ENCODE measurements at regions not wholly inside any gene's neighbourhood (a gene's known extent, or its start where the extent isn't known, plus 50 kb on each side); places are given as distances from the start of the nearest gene placed in this dataset.

GRCh38 chr13:53921473-53921872, 892.9 kb downstream of the OLFM4 start:
- Histone ChIP-seq H2AFZ (ENCODE audit: low read length) (no peak overlapping the region), H3K23me2 (ENCODE audit: insufficient read length, low read depth, low read length, poor library complexity, severe bottlenecking) (no peaks in the 10 kb centered on the region), H3K9ac (ENCODE audit: extremely low read depth, insufficient read length, low read length) (no peak overlapping the region), H4K5ac (ENCODE audit: insufficient read length, low read depth, low read length) (no peak overlapping the region), H3K79me1 (ENCODE audit: insufficient read depth, low read depth, low read length, poor library complexity, severe bottlenecking) (no peaks in the 10 kb centered on the region), H2BK15ac (ENCODE audit: low read depth, low read length) (no peak overlapping the region), H3K27ac (ENCODE audit: insufficient read length, low read depth, low read length) (no peak overlapping the region), H3K4ac (ENCODE audit: low read depth, low read length) (no peak overlapping the region), H3K27me3 (ENCODE audit: insufficient read depth, low read length) (no peaks in the 10 kb centered on the region), H4K20me1 (ENCODE audit: control insufficient read depth, insufficient read depth, insufficient read length) (no peaks in the 10 kb centered on the region), H4K8ac (replicated peaks; ENCODE audit: insufficient read length, low read depth, low read length) (no peak overlapping the region), H3K23ac (ENCODE audit: insufficient read length, low read depth, low read length) (no peak overlapping the region), H3K14ac (ENCODE audit: insufficient read depth, low read length) (no peak overlapping the region), H3T11ph (ENCODE audit: low read length) (no peak overlapping the region), H2BK120ac (ENCODE audit: low read depth, low read length, poor library complexity, severe bottlenecking) (no peak overlapping the region), H2AK5ac (ENCODE audit: insufficient read length, low read length) (no peak overlapping the region), H3K79me2 (ENCODE audit: insufficient read depth, low read length) (no peaks in the 10 kb centered on the region), H3K9me3 (ENCODE audit: control insufficient read depth, low read depth, low read length) (no peaks in the 10 kb centered on the region), H3K18ac (ENCODE audit: insufficient read length, low read depth, low read length) (no peak overlapping the region), H2BK5ac (ENCODE audit: insufficient read length, low read length) (no peak overlapping the region), H2BK12ac (ENCODE audit: insufficient read length, low read depth, low read length) (no peak overlapping the region), H2BK20ac (ENCODE audit: low read depth, low read length, poor library complexity, severe bottlenecking) (no peak overlapping the region), H3K4me2 (ENCODE audit: insufficient read depth, insufficient read length, low read length) (no peak overlapping the region), H3K4me1 (ENCODE audit: insufficient read depth, low read length) (no peaks in the 10 kb centered on the region), H4K91ac (ENCODE audit: insufficient read length, low read depth, low read length) (no peak overlapping the region), H3K56ac (ENCODE audit: insufficient read length, low read depth, low read length) (no peak overlapping the region)
- no CpG with 5 or more reads among the region's 13 CpGs for WGBS (ENCODE audit: extremely low coverage, insufficient read length, low lambda C conversion rate)
- H3K27me3 Mint-ChIP-seq (ENCODE audit: low read depth): no peaks in the 10 kb centered on the region
- no peak for TF ChIP-seq CTCF (conservative IDR thresholded peaks at IDR 0.05)
- peaks cover 0 to 3% of the 10 kb centered on the region in 2 experiments; a peak in 1 of 4 replicates for H3K4me1 Mint-ChIP-seq
- no peaks in the 10 kb centered on the region for H3K36me3 Mint-ChIP-seq (ENCODE audit: insufficient read depth in 1 of 3, low read depth in 3 of 3)
- H3K27ac Mint-ChIP-seq: peak overlapping the region in 1 of 3 experiments; percentile 62; a peak in 1 of 7 replicates
- no peak for DNase-seq
- no peak overlapping the region for H3K4me3 Mint-ChIP-seq
- no peaks in the 10 kb centered on the region for H3K9me3 Mint-ChIP-seq

Data from H9 (cell line).